ENCODE measurements at regions not wholly inside any gene's neighbourhood (a gene's known extent, or its start where the extent isn't known, plus 50 kb on each side); places are given as distances from the start of the nearest gene placed in this dataset.

GRCh38 chr3:116811754-116812153 is 102.2 kb downstream of the TUSC7 start:
- 0% methylated on average over 3 of the region's 3 CpGs for WGBS (ENCODE audit: insufficient coverage, low coverage, missing lambda C conversion rate)
- no peak for TF ChIP-seq ETV1 (tag; conservative IDR thresholded peaks at IDR 0.05; ENCODE audit: low read depth)
- no peak for TF ChIP-seq HDAC1 (IDR thresholded peaks at IDR 0.05)
- TF ChIP-seq SMARCB1 (IDR thresholded peaks at IDR 0.05; ENCODE audit: insufficient read length, low read depth): no peak
- intact Hi-C loops (cut with micrococcal nuclease) (no loop called here), in situ Hi-C loops (cut with MboI) (no loop called here)
- no peak overlapping the region for H3K4me2 ChIP-seq (ENCODE audit: insufficient read depth, low read length)
- no peaks in the 10 kb centered on the region for H3K9me1 ChIP-seq (ENCODE audit: control insufficient read depth, insufficient read depth, low read length)
- BruUV-seq (replicated peaks): no TSS peak
- H4K20me1 ChIP-seq (replicated peaks; ENCODE audit: control insufficient read depth, insufficient read depth, low read length): no peaks in the 10 kb centered on the region
- FAIRE-seq (no peak), ATAC-seq (no peak), DNase-seq (ENCODE audit: extremely low read depth in 1 of 4, low spot score in 3 of 4) (no peak)
- POLR2A ChIA-PET: no interaction called here
- H3K79me2 ChIP-seq (ENCODE audit: control insufficient read depth, insufficient read depth, low read length): no peaks in the 10 kb centered on the region
- H3K9me3 ChIP-seq (replicated peaks; ENCODE audit: control insufficient read depth, insufficient read depth, low read depth, low read length): no peaks in the 10 kb centered on the region
- H3K36me3 ChIP-seq (ENCODE audit: control insufficient read depth, insufficient read depth, low read length): no peaks in the 10 kb centered on the region
- no peaks in the 10 kb centered on the region for H3K27me3 ChIP-seq (ENCODE audit: control insufficient read depth in 2 of 2, insufficient read depth in 2 of 2, low read length in 2 of 2)
- H3K9ac ChIP-seq (ENCODE audit: insufficient read depth in 1 of 2, low read depth in 2 of 2, low read length in 2 of 2): no peak overlapping the region
- CTCF ChIA-PET (ENCODE audit: low intra/inter-chr PET ratio): no interaction called here
- no peak overlapping the region for H2AFZ ChIP-seq (ENCODE audit: low read depth, low read length)
- H3K4me3 ChIP-seq: no peak overlapping the region
- no peaks in the 10 kb centered on the region for H3K4me1 ChIP-seq (replicated peaks in 1 of 2; ENCODE audit: control insufficient read depth in 2 of 2, insufficient read depth in 2 of 2, low read length in 2 of 2)
- H3K27ac ChIP-seq (ENCODE audit: extremely low read depth, low read depth, low read length): no peak overlapping the region

- no peaks in the 10 kb centered on the region for H3K4me1 ChIP-seq (replicated peaks in 1 of 2; ENCODE audit: control insufficient read depth in 2 of 2, insufficient read depth in 2 of 2, low read length in 2 of 2)
- H3K4me3 ChIP-seq: no peak overlapping the region
- H3K27ac ChIP-seq (ENCODE audit: extremely low read depth, low read depth, low read length): no peak overlapping the region
- H3K9ac ChIP-seq (ENCODE audit: insufficient read depth in 1 of 2, low read depth in 2 of 2, low read length in 2 of 2): no peak overlapping the region
- POLR2A ChIA-PET: no interaction called here
- intact Hi-C loops (cut with micrococcal nuclease) (no loop called here), in situ Hi-C loops (cut with MboI) (no loop called here)
- H3K27me3 ChIP-seq (ENCODE audit: control insufficient read depth in 2 of 2, insufficient read depth in 2 of 2, low read length in 2 of 2): no peaks in the 10 kb centered on the region
- no peak for DNase-seq (ENCODE audit: extremely low read depth in 1 of 4, low spot score in 3 of 4)
- no peaks in the 10 kb centered on the region for H3K9me3 ChIP-seq (replicated peaks; ENCODE audit: control insufficient read depth, insufficient read depth, low read depth, low read length)
- no peaks in the 10 kb centered on the region for H3K9me1 ChIP-seq (ENCODE audit: control insufficient read depth, insufficient read depth, low read length)
- TF ChIP-seq ILK (tag; IDR thresholded peaks at IDR 0.05; ENCODE audit: borderline replicate concordance, low read depth): no peak
- TF ChIP-seq USF1 (CRISPR knock-in tag; IDR thresholded peaks at IDR 0.05): no peak
- TF ChIP-seq MEIS2 (IDR thresholded peaks at IDR 0.05; ENCODE audit: partially characterized antibody): no peak
- no peak for TF ChIP-seq YY1 (IDR thresholded peaks at IDR 0.05; ENCODE audit: borderline replicate concordance in 1 of 3, control insufficient read depth in 1 of 3, extremely low read depth in 1 of 3, insufficient read depth in 3 of 3, insufficient read length in 1 of 3, insufficient replicate concordance in 2 of 3, low read depth in 1 of 3, low read length in 2 of 3)
- no TSS peak for BruUV-seq (replicated peaks)
- CTCF ChIA-PET (ENCODE audit: low intra/inter-chr PET ratio): no interaction called here
- no peaks in the 10 kb centered on the region for H4K20me1 ChIP-seq (replicated peaks; ENCODE audit: control insufficient read depth, insufficient read depth, low read length)
- H3K79me2 ChIP-seq (ENCODE audit: control insufficient read depth, insufficient read depth, low read length): no peaks in the 10 kb centered on the region
- no peaks in the 10 kb centered on the region for H3K36me3 ChIP-seq (ENCODE audit: control insufficient read depth, insufficient read depth, low read length)
- ATAC-seq: no peak
- no peak overlapping the region for H3K4me2 ChIP-seq (ENCODE audit: insufficient read depth, low read length)
- FAIRE-seq: no peak
- H2AFZ ChIP-seq (ENCODE audit: low read depth, low read length): no peak overlapping the region
Observed at GRCh38 chr3:116812949-116813348, 103.4 kb downstream of the TUSC7 start.

All from K562 (cell line).